ENCODE measurements at regions not wholly inside any gene's neighbourhood (a gene's known extent, or its start where the extent isn't known, plus 50 kb on each side); places are given as distances from the start of the nearest gene placed in this dataset.

- TF ChIP-seq REST (IDR thresholded peaks at IDR 0.05; ENCODE audit: insufficient read depth in 1 of 2, low read depth in 2 of 2, low read length in 2 of 2) = no peak
- no peak for TF ChIP-seq FOXP2 (optimal IDR thresholded peaks at IDR 0.05; ENCODE audit: borderline replicate concordance, extremely low read depth, extremely low read length, insufficient read depth)
- TF ChIP-seq POLR2AphosphoS5 (IDR thresholded peaks at IDR 0.05; ENCODE audit: low read depth, low read length) = no peak
- no peak for TF ChIP-seq TAF1 (IDR thresholded peaks at IDR 0.05; ENCODE audit: borderline replicate concordance, insufficient read depth, low read length)
- no peak for TF ChIP-seq SIN3A (IDR thresholded peaks at IDR 0.05; ENCODE audit: borderline replicate concordance, insufficient read depth, low read length)
Measured at GRCh38 chr2:191573216-191573615, 104.7 kb upstream of the NABP1 start.

- TF ChIP-seq SIN3A (IDR thresholded peaks at IDR 0.05; ENCODE audit: borderline replicate concordance, insufficient read depth, low read length) = no peak
- no peak for TF ChIP-seq REST (IDR thresholded peaks at IDR 0.05; ENCODE audit: insufficient read depth in 1 of 2, low read depth in 2 of 2, low read length in 2 of 2)
- no peak for TF ChIP-seq TAF1 (IDR thresholded peaks at IDR 0.05; ENCODE audit: borderline replicate concordance, insufficient read depth, low read length)
- TF ChIP-seq FOXP2 (optimal IDR thresholded peaks at IDR 0.05; ENCODE audit: borderline replicate concordance, extremely low read depth, extremely low read length, insufficient read depth) = no peak
- no peak for TF ChIP-seq POLR2AphosphoS5 (IDR thresholded peaks at IDR 0.05; ENCODE audit: low read depth, low read length)
Measured at GRCh38 chr2:191574232-191574631, 103.7 kb upstream of the NABP1 start.

- TF ChIP-seq SIN3A (IDR thresholded peaks at IDR 0.05; ENCODE audit: borderline replicate concordance, insufficient read depth, low read length) = no peak
- TF ChIP-seq FOXP2 (optimal IDR thresholded peaks at IDR 0.05; ENCODE audit: borderline replicate concordance, extremely low read depth, extremely low read length, insufficient read depth) = no peak
- TF ChIP-seq POLR2AphosphoS5 (IDR thresholded peaks at IDR 0.05; ENCODE audit: low read depth, low read length) = no peak
- no peak for TF ChIP-seq TAF1 (IDR thresholded peaks at IDR 0.05; ENCODE audit: borderline replicate concordance, insufficient read depth, low read length)
- TF ChIP-seq REST (IDR thresholded peaks at IDR 0.05; ENCODE audit: insufficient read depth in 1 of 2, low read depth in 2 of 2, low read length in 2 of 2) = no peak
Measured at GRCh38 chr2:191577605-191578004, 100.3 kb upstream of the NABP1 start.

- no peak for TF ChIP-seq FOXP2 (optimal IDR thresholded peaks at IDR 0.05; ENCODE audit: borderline replicate concordance, extremely low read depth, extremely low read length, insufficient read depth)
- no peak for TF ChIP-seq REST (IDR thresholded peaks at IDR 0.05; ENCODE audit: insufficient read depth in 1 of 2, low read depth in 2 of 2, low read length in 2 of 2)
- no peak for TF ChIP-seq TAF1 (IDR thresholded peaks at IDR 0.05; ENCODE audit: borderline replicate concordance, insufficient read depth, low read length)
- TF ChIP-seq SIN3A (IDR thresholded peaks at IDR 0.05; ENCODE audit: borderline replicate concordance, insufficient read depth, low read length) = no peak
- TF ChIP-seq POLR2AphosphoS5 (IDR thresholded peaks at IDR 0.05; ENCODE audit: low read depth, low read length) = no peak
Measured at GRCh38 chr2:191578031-191578430, 99.9 kb upstream of the NABP1 start.

GRCh38 chr2:191580581-191580980 lies 97.4 kb upstream of the NABP1 start:
- TF ChIP-seq POLR2AphosphoS5 (IDR thresholded peaks at IDR 0.05; ENCODE audit: low read depth, low read length) (no peak), FOXP2 (optimal IDR thresholded peaks at IDR 0.05; ENCODE audit: borderline replicate concordance, extremely low read depth, extremely low read length, insufficient read depth) (no peak), SIN3A (IDR thresholded peaks at IDR 0.05; ENCODE audit: borderline replicate concordance, insufficient read depth, low read length) (no peak), TAF1 (IDR thresholded peaks at IDR 0.05; ENCODE audit: borderline replicate concordance, insufficient read depth, low read length) (no peak), REST (IDR thresholded peaks at IDR 0.05; ENCODE audit: insufficient read depth in 1 of 2, low read depth in 2 of 2, low read length in 2 of 2) (no peak)

Measured in PFSK-1 (cell line).